Choroid plexus epithelial cell (primary cell): ENCODE measurements at regions not wholly inside any gene's neighbourhood (a gene's known extent, or its start where the extent isn't known, plus 50 kb on each side); places are given as distances from the start of the nearest gene placed in this dataset.

Experiments
- DNase-seq: peaks from one replicate; pipeline ENCODE4 v3.0.0-alpha.2; 2010; ENCODE audit warnings: low read depth
- H3K4me3 ChIP-seq: 2 replicates; pipeline ENCODE4 v1.5.1; 2011; ENCODE audit warnings: low read depth, mild to moderate bottlenecking, control low read depth, low read length, moderate library complexity
- CTCF ChIP-seq: conservative IDR thresholded peaks from 2 replicates; pipeline ENCODE4 v1.5.1; 2011; ENCODE audit warnings: low read depth, mild to moderate bottlenecking, control low read depth, inconsistent platforms, low read length, moderate library complexity

DNA sequence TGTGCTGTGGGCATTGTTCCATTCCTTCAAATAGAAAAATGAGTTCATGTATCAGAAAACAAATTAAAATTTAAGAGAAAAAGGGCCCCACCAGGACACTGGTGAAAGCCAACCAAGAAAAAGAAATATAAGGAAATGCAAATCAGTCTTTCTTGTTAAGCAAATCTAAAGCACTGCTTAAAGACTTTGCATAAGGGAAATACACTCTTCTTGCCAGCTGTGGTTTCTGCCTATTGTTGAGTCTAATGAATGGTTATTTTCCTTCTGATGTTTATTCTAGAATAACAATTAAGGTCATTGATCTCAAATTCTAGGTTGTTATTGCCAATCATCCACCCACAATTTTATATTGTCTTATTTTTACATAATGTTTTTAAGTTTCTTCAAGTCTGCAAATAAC lies 158.6 kb upstream of the SNX7 start:
- no peak for TF ChIP-seq CTCF
- DNase-seq: no peak
- no peak overlapping the region for H3K4me3 ChIP-seq

DNA sequence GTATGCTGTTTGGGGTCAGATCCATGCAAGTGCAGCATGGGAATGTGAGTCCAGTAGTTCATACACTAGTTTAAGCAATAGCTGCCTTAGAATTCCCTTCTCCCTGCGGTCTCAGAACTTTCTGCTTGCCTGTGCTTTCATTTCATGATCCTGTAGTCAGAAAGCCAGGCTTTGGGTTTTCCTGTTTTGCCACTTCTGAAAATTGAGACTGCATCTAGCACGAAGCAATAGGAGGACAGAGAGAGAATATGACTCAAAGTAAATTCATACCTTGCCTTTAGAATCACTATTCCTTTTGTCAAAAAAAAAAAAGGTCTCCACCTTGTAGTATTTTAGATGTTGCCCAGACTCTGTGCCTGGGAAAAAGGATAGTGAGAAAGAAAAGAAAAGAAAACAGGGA lies 161.2 kb upstream of the SNX7 start:
- no peak for DNase-seq
- H3K4me3 ChIP-seq: no peak overlapping the region
- no peak for TF ChIP-seq CTCF

GRCh38 chr1:98498651-98499050 lies 162.9 kb upstream of the SNX7 start:
- no peak overlapping the region for H3K4me3 ChIP-seq
- DNase-seq: no peak
- TF ChIP-seq CTCF: no peak

- no peak for DNase-seq
- no peak overlapping the region for H3K4me3 ChIP-seq
- TF ChIP-seq CTCF: no peak
Measured at GRCh38 chr1:98497497-98497896, 164.0 kb upstream of the SNX7 start.

DNA sequence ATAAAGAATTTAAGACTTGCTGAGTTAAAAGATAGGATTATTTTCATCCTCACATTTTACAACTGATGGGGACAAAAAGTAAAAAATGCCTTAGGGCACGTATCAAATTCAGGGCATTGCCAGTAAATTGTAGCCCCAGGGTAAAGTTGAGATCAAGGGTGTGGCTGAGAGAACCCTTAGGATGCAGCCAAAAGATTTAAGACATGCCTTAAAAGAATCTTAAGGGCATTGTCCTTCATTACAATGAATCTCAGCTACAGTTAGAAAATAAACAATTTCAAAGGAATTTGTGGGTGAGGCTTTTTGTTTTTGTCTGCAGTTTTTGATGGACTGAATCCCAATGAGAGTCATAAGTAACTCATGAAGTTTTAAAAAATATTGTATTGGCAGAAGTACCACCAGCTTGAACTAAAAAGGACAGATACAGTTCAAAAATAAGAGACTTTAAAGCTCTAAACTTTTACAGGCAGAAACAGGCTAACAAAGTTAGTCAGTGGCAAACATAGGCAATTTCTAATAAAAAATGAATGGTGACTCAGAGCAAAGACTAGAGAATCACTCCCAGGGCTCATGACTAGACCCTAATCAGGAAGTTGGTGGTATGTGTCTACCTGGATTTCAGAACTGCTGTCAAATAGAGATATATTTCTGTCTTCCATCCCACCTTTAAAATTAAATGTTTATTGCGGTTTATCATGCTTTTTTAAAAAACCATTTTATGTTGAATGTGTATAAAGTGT lies 165.1 kb upstream of the SNX7 start:
- no peak for DNase-seq
- H3K4me3 ChIP-seq: no peak overlapping the region
- TF ChIP-seq CTCF: no peak

- DNase-seq: no peak
- H3K4me3 ChIP-seq: no peak overlapping the region
- no peak for TF ChIP-seq CTCF
Measured at GRCh38 chr1:98493469-98493868, 168.1 kb upstream of the SNX7 start.

DNA sequence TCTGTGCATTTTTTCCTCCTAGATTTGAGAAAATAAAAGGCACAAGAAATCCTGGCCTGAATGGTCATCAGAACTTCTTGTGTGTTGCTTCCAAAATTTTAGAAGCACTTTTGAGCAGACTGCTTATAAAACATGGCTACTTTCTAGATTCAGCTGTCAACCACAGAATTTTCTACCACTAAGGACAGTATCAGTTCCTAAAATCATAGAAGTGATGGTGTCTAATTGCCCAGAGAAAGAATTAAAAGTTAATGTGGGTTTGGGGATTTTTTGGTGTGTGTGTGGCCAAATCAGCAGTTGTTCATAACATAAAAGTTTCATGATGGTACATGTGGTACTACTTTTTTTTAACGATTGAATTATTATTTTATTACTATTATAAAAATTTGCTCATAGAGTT lies 171.4 kb upstream of the SNX7 start:
- H3K4me3 ChIP-seq: no peak overlapping the region
- DNase-seq: no peak
- TF ChIP-seq CTCF: no peak
